Erythroblast (primary cell): ENCODE measurements at regions not wholly inside any gene's neighbourhood (a gene's known extent, or its start where the extent isn't known, plus 50 kb on each side); places are given as distances from the start of the nearest gene placed in this dataset.

Experiments
- GATA1 ChIP-seq: IDR thresholded peaks from 2 replicates; pipeline ENCODE4 v1.6.1; 2011; ENCODE audit warnings: low read depth, mild to moderate bottlenecking, control low read depth, low read length, moderate library complexity
- POLR2A ChIP-seq: IDR thresholded peaks from 2 replicates; pipeline ENCODE4 v1.6.1; 2011; ENCODE audit warnings: mild to moderate bottlenecking, low read length

- no peak for TF ChIP-seq POLR2A
- no peak for TF ChIP-seq GATA1
Measured at GRCh38 chr12:93256256-93256969, 121.3 kb upstream of the NUDT4 start.
